Colonic mucosa (tissue), 4 donors: ENCODE measurements at regions not wholly inside any gene's neighbourhood (a gene's known extent, or its start where the extent isn't known, plus 50 kb on each side); places are given as distances from the start of the nearest gene placed in this dataset.
"Not testable (repeated sequence)": the region's sequence is repeated elsewhere in the genome, so short reads cannot be mapped to it uniquely, and the experiment has no call there.

Experiments
- DNase-seq: peaks from one replicate; pipeline ENCODE4 v3.0.0-alpha.2; 2020
- H3K27ac ChIP-seq: fragments of 200-600 bp; one replicate; pipeline ENCODE4 v1.8.0; 2021
- H3K27me3 ChIP-seq: fragments of 200-600 bp; one replicate; pipeline ENCODE4 v1.8.0; 2021
- H3K36me3 ChIP-seq: fragments of 200-600 bp; one replicate; pipeline ENCODE4 v1.8.0; 2021
- H3K4me1 ChIP-seq: fragments of 200-600 bp; one replicate; pipeline ENCODE4 v1.8.0; 2021; ENCODE audit warnings: mild to moderate bottlenecking
- H3K4me3 ChIP-seq: fragments of 200-600 bp; one replicate; pipeline ENCODE4 v1.8.0; 2021
- H3K9ac ChIP-seq, 2 donors: one replicate each; pipeline ENCODE4 v1.7.0; 2013; ENCODE audit warnings: control low read depth in 2 of 2, low read depth in 2 of 2, low read length in 2 of 2
- H3K9me3 ChIP-seq: fragments of 200-600 bp; one replicate; pipeline ENCODE4 v1.8.0; 2021
- CTCF ChIP-seq: fragments of 200-600 bp; IDR thresholded peaks from one replicate; pipeline ENCODE4 v1.8.0; 2022; ENCODE audit warnings: antibody characterized with exemption, mild to moderate bottlenecking
- intact Hi-C: fragments of 100-400 bp; cut with DNase I; formaldehyde crosslinking; loops from one replicate; pipeline ENCODE4 v1.14.1; 2022
- donor health status: healthy.
- donor health status: DM: no; HTN: no; CAD: no.
- donor health status: DM: no; HTN: no; CAD: no.

- no peak overlapping the region for H3K27ac ChIP-seq
- no peaks in the 10 kb centered on the region for H3K36me3 ChIP-seq
- TF ChIP-seq CTCF: no peak
- no peaks in the 10 kb centered on the region for H3K4me1 ChIP-seq
- no peak for DNase-seq
- no peak overlapping the region for H3K9ac ChIP-seq
- intact Hi-C loops: no loop called here
- H3K27me3 ChIP-seq: no peaks in the 10 kb centered on the region
- no peak overlapping the region for H3K4me3 ChIP-seq
- H3K9me3 ChIP-seq: no peaks in the 10 kb centered on the region
Observed at GRCh38 chr5:44183312-44183711, 205.9 kb downstream of the FGF10 start.

- Histone ChIP-seq H3K27ac (no peak overlapping the region), H3K4me1 (no peaks in the 10 kb centered on the region), H3K4me3 (no peak overlapping the region), H3K27me3 (no peaks in the 10 kb centered on the region), H3K36me3 (no peaks in the 10 kb centered on the region), H3K9ac (no peak overlapping the region), H3K9me3 (no peaks in the 10 kb centered on the region)
- DNase-seq: no peak
- intact Hi-C loops: no loop called here
- TF ChIP-seq CTCF: no peak
Observed at GRCh38 chr5:44178414-44178813, 210.8 kb downstream of the FGF10 start.

- Histone ChIP-seq H3K9ac (no peak overlapping the region), H3K36me3 (no peaks in the 10 kb centered on the region), H3K9me3 (no peaks in the 10 kb centered on the region), H3K4me1 (no peaks in the 10 kb centered on the region), H3K27me3 (no peaks in the 10 kb centered on the region), H3K27ac (no peak overlapping the region), H3K4me3 (no peak overlapping the region)
- intact Hi-C loops: no loop called here
- DNase-seq: no peak
- TF ChIP-seq CTCF: no peak
Observed at GRCh38 chr5:44167540-44167939, 221.7 kb downstream of the FGF10 start.

- TF ChIP-seq CTCF: no peak
- Histone ChIP-seq H3K27ac (no peak overlapping the region), H3K4me3 (no peak overlapping the region), H3K27me3 (no peaks in the 10 kb centered on the region), H3K36me3 (no peaks in the 10 kb centered on the region), H3K9ac (no peak overlapping the region), H3K9me3 (peaks cover 8% of the 10 kb centered on the region), H3K4me1 (no peaks in the 10 kb centered on the region)
- no peak for DNase-seq
- intact Hi-C loops: no loop called here
Observed at GRCh38 chr5:44160369-44160768, 228.9 kb downstream of the FGF10 start.

GRCh38 chr5:44150075-44150723, 239.0 kb downstream of the FGF10 start:
- H3K9ac ChIP-seq: no peak overlapping the region
- no peaks in the 10 kb centered on the region for H3K9me3 ChIP-seq
- intact Hi-C loops: no loop called here
- H3K36me3 ChIP-seq: no peaks in the 10 kb centered on the region
- H3K4me3 ChIP-seq: no peak overlapping the region
- H3K27me3 ChIP-seq: no peaks in the 10 kb centered on the region
- H3K4me1 ChIP-seq: no peaks in the 10 kb centered on the region
- H3K27ac ChIP-seq: no peak overlapping the region
- no peak for DNase-seq
- TF ChIP-seq CTCF: no peak

- peak; percentile 32 for DNase-seq
- H3K9ac ChIP-seq, H3K27me3 ChIP-seq, H3K27ac ChIP-seq, H3K36me3 ChIP-seq, H3K4me1 ChIP-seq, H3K4me3 ChIP-seq, intact Hi-C loops, H3K9me3 ChIP-seq: not testable (repeated sequence)
Observed at GRCh38 chr5:44117947-44118346, 271.3 kb downstream of the FGF10 start.

GRCh38 chr5:44108232-44108631, 281.0 kb downstream of the FGF10 start:
- H3K27me3 ChIP-seq, H3K9me3 ChIP-seq, intact Hi-C loops, H3K9ac ChIP-seq, H3K4me1 ChIP-seq, H3K27ac ChIP-seq, DNase-seq, H3K36me3 ChIP-seq, H3K4me3 ChIP-seq: not testable (repeated sequence)
